Keratinocyte (primary cell): ENCODE measurements at regions not wholly inside any gene's neighbourhood (a gene's known extent, or its start where the extent isn't known, plus 50 kb on each side); places are given as distances from the start of the nearest gene placed in this dataset.

Source experiments
- DNase-seq: peaks from one replicate; pipeline ENCODE4 v3.0.0-alpha.2; 2011; ENCODE audit warnings: low read depth, missing footprints, low spot score
- FAIRE-seq: peaks from 2 replicates; lab custom pipeline; 2011; peaks lifted over from hg19 to GRCh38; lab: Jason Lieb, UNC
- H2AFZ ChIP-seq: 2 replicates; pipeline ENCODE4 v1.6.0; 2012; ENCODE audit warnings: low read length, control low read depth, inconsistent platforms; ENCODE audit not compliant: control insufficient read depth
- H3K27ac ChIP-seq: 2 replicates; pipeline ENCODE4 v1.5.1; 2011; ENCODE audit warnings: low read length; ENCODE audit not compliant: control insufficient read depth, insufficient read depth
- H3K27me3 ChIP-seq: 3 replicates; pipeline ENCODE4 v1.6.0; 2011; ENCODE audit warnings: low read length; ENCODE audit not compliant: control insufficient read depth, insufficient read depth; ENCODE audit errors: extremely low read depth
- H3K36me3 ChIP-seq, 2 experiments: 2 replicates in 1 of 2; 3 replicates in 1 of 2; pipeline ENCODE4 v1.5.1; 2011; ENCODE audit warnings: low read length in 2 of 2, mild to moderate bottlenecking in 1 of 2; ENCODE audit not compliant: control insufficient read depth in 2 of 2, insufficient read depth in 2 of 2; ENCODE audit errors: extremely low read depth in 1 of 2
- H3K4me1 ChIP-seq: 3 replicates; pipeline ENCODE4 v1.5.1; 2011; ENCODE audit warnings: low read length; ENCODE audit not compliant: control insufficient read depth, insufficient read depth; ENCODE audit errors: extremely low read depth
- H3K4me2 ChIP-seq: 3 replicates; pipeline ENCODE4 v1.6.0; 2011; ENCODE audit warnings: low read depth, low read length; ENCODE audit not compliant: control insufficient read depth, insufficient read depth; ENCODE audit errors: extremely low read depth
- H3K4me3 ChIP-seq, 3 experiments: fragments of 200-600 bp in 1 of 3; sonication (generic) in 1 of 3; 2 replicates in 2 of 3; 3 replicates in 1 of 3; pipeline ENCODE4 v1.5.1; 2011 to 2016; ENCODE audit warnings: low read length in 3 of 3, mild to moderate bottlenecking in 3 of 3, control low read depth in 2 of 3, inconsistent platforms in 1 of 3, low read depth in 1 of 3, mixed read lengths in 1 of 3, mixed run types in 1 of 3, moderate library complexity in 1 of 3; ENCODE audit not compliant: control insufficient read depth in 2 of 3, insufficient read depth in 2 of 3; ENCODE audit errors: extremely low read depth in 1 of 3
- H3K79me2 ChIP-seq: 2 replicates; pipeline ENCODE4 v1.6.0; 2012; ENCODE audit warnings: low read length; ENCODE audit not compliant: control insufficient read depth, insufficient read depth
- H3K9ac ChIP-seq: 3 replicates; pipeline ENCODE4 v1.6.0; 2011; ENCODE audit warnings: low read length; ENCODE audit not compliant: control insufficient read depth, insufficient read depth; ENCODE audit errors: extremely low read depth
- H3K9me1 ChIP-seq: 3 replicates; pipeline ENCODE4 v1.6.0; 2011; ENCODE audit warnings: low read length; ENCODE audit not compliant: control insufficient read depth, insufficient read depth; ENCODE audit errors: extremely low read depth
- H3K9me3 ChIP-seq: 2 replicates; pipeline ENCODE4 v1.5.1; 2012; ENCODE audit warnings: low read depth, low read length; ENCODE audit not compliant: control insufficient read depth
- H4K20me1 ChIP-seq: 3 replicates; pipeline ENCODE4 v1.6.0; 2011; ENCODE audit warnings: low read length; ENCODE audit not compliant: control insufficient read depth, insufficient read depth; ENCODE audit errors: extremely low read depth
- CTCF ChIP-seq, 3 experiments: IDR thresholded peaks in 1 of 3; conservative IDR thresholded peaks in 1 of 3; optimal IDR thresholded peaks in 1 of 3; 2 replicates in 2 of 3; 3 replicates in 1 of 3; pipeline versions ENCODE3 to v1.5.1; 2011; ENCODE audit warnings: low read length in 3 of 3, mild to moderate bottlenecking in 3 of 3, moderate library complexity in 2 of 3, control low read depth in 1 of 3, inconsistent platforms in 1 of 3; ENCODE audit not compliant: insufficient read depth in 2 of 3; ENCODE audit errors: extremely low read depth in 1 of 3
- EZH2 ChIP-seq: IDR thresholded peaks from one replicate; pipeline ENCODE4 v1.6.1; 2012; ENCODE audit warnings: inconsistent platforms, mild to moderate bottlenecking, low read length, moderate library complexity
- dilution Hi-C: fragments of 300-500 bp; cut with MboI; formaldehyde crosslinking; loops from one replicate; pipeline ENCODE4 v1.7.0; 2020; ENCODE audit warnings: low sequenced_read_pairs; ENCODE audit not compliant: extremely low pct_ligation_motif_present

- dilution Hi-C loops = no loop called here
- peak; percentile 28 to 42 (median 39) for TF ChIP-seq CTCF (optimal IDR thresholded peaks at IDR 0.05 in 1 of 3, IDR thresholded peaks at IDR 0.05 in 1 of 3, conservative IDR thresholded peaks at IDR 0.05 in 1 of 3; ENCODE audit: extremely low read depth in 1 of 3, insufficient read depth in 2 of 3, low read length in 3 of 3)
- no peak for TF ChIP-seq EZH2
- no peak overlapping the region for H2AFZ ChIP-seq
- no peak overlapping the region for H3K4me3 ChIP-seq
- no peaks in the 10 kb centered on the region for H3K36me3 ChIP-seq
- no peaks in the 10 kb centered on the region for H3K4me1 ChIP-seq
- H3K9me1 ChIP-seq = no peaks in the 10 kb centered on the region
- no peak overlapping the region for H3K9ac ChIP-seq
- DNase-seq (no peak), FAIRE-seq (no peak)
- H3K27ac ChIP-seq = no peak overlapping the region
- no peaks in the 10 kb centered on the region for H3K79me2 ChIP-seq
- no peaks in the 10 kb centered on the region for H3K27me3 ChIP-seq
- no peaks in the 10 kb centered on the region for H4K20me1 ChIP-seq
- no peaks in the 10 kb centered on the region for H3K9me3 ChIP-seq
- H3K4me2 ChIP-seq = no peak overlapping the region
Measured at GRCh38 chr2:185628985-185629384, 109.6 kb upstream of the FSIP2 start.

- no peak for FAIRE-seq
- Histone ChIP-seq H3K9me1 (no peaks in the 10 kb centered on the region), H3K9ac (no peak overlapping the region), H3K4me3 (no peak overlapping the region), H3K36me3 (no peaks in the 10 kb centered on the region), H3K27ac (no peak overlapping the region), H2AFZ (no peak overlapping the region), H3K4me1 (no peaks in the 10 kb centered on the region), H3K4me2 (no peak overlapping the region), H3K9me3 (no peaks in the 10 kb centered on the region), H3K27me3 (no peaks in the 10 kb centered on the region), H4K20me1 (no peaks in the 10 kb centered on the region), H3K79me2 (no peaks in the 10 kb centered on the region)
- DNase-seq = no peak
- TF ChIP-seq CTCF (optimal IDR thresholded peaks at IDR 0.05 in 1 of 3, IDR thresholded peaks at IDR 0.05 in 1 of 3, conservative IDR thresholded peaks at IDR 0.05 in 1 of 3; ENCODE audit: extremely low read depth in 1 of 3, insufficient read depth in 2 of 3, low read length in 3 of 3) = no peak
- TF ChIP-seq EZH2 = no peak
- dilution Hi-C loops = no loop called here
Measured at GRCh38 chr2:185633621-185634020, 105.0 kb upstream of the FSIP2 start.
